Spleen (tissue), 7 donors: ENCODE measurements at regions not wholly inside any gene's neighbourhood (a gene's known extent, or its start where the extent isn't known, plus 50 kb on each side); places are given as distances from the start of the nearest gene placed in this dataset.

Source experiments
- CTCF ChIP-seq, 11 experiments: fragments of 200-600 bp in 7 of 11; fragments of 450-650 bp in 4 of 11; sonication (generic) in 4 of 11; IDR thresholded peaks in 8 of 11; conservative IDR thresholded peaks in 3 of 11; 1 replicate in 7 of 11; 2 replicates in 4 of 11; pipeline versions ENCODE4 v1.4.0 to v1.8.0; 2016 to 2021; ENCODE audit warnings: antibody characterized with exemption in 11 of 11, inconsistent platforms in 4 of 11, mild to moderate bottlenecking in 1 of 11
- POLR2AphosphoS5 ChIP-seq, 3 donors: sonication (generic); formaldehyde crosslinking; IDR thresholded peaks; one replicate each; pipeline ENCODE4 v1.5.1; 2017; ENCODE audit warnings: antibody characterized with exemption in 3 of 3
- donor health status: DM: no; HTN: no; CAD: no; lungs with moderate emphysema.
- donor health status: DM: no; HTN: no; CAD: no.
- donor health status: DM: no; HTN: no; CAD: no.

- TF ChIP-seq CTCF (IDR thresholded peaks at IDR 0.05 in 8 of 11, conservative IDR thresholded peaks at IDR 0.05 in 3 of 11): no peak
- no peak for TF ChIP-seq POLR2AphosphoS5 (IDR thresholded peaks at IDR 0.05)
Observed at GRCh38 chr20:43364001-43364400, 93.7 kb upstream of the SRSF6 start.
